ENCODE measurements at regions not wholly inside any gene's neighbourhood (a gene's known extent, or its start where the extent isn't known, plus 50 kb on each side); places are given as distances from the start of the nearest gene placed in this dataset.

DNA sequence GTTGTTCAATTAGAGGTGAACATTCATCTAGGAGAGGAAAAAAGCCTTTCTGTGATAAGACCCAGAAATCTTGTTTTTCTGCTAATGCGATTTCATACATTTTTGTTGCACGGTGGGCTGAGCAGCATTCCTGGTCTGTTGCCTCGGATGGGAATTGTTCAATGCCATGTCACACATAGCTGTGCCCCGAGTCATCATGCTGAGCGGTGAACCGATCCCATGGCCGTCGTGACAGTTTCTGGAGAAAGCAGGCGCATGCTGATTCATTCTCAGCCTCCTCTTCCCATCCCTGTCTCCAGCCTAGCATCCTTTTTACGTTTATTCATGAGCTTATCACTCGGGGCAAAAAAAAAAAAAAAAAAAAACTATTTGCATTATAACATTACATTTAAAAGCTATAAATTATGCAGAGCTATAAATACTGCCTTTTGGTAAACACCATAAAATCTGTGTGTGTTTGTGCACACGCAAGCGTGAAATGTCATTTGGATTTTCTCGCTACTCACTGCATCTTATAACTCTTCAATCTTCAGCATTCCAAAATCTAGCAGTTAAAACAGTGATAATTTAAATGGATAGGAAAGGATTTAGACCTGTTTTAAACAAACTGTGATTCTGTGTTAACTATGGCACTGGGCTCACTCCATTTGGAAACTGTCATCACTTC is 58.9 kb upstream of the IFNGR1 start:
- no peak overlapping the region for H3K4me3 ChIP-seq (ENCODE audit: low read depth, low read length)
- peak; percentile 72 for DNase-seq (ENCODE audit: low read depth)
- TF ChIP-seq, protein P1, sequence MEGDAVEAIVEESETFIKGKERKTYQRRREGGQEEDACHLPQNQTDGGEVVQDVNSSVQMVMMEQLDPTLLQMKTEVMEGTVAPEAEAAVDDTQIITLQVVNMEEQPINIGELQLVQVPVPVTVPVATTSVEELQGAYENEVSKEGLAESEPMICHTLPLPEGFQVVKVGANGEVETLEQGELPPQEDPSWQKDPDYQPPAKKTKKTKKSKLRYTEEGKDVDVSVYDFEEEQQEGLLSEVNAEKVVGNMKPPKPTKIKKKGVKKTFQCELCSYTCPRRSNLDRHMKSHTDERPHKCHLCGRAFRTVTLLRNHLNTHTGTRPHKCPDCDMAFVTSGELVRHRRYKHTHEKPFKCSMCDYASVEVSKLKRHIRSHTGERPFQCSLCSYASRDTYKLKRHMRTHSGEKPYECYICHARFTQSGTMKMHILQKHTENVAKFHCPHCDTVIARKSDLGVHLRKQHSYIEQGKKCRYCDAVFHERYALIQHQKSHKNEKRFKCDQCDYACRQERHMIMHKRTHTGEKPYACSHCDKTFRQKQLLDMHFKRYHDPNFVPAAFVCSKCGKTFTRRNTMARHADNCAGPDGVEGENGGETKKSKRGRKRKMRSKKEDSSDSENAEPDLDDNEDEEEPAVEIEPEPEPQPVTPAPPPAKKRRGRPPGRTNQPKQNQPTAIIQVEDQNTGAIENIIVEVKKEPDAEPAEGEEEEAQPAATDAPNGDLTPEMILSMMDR (conservative IDR thresholded peaks at IDR 0.05; ENCODE audit: low read depth, low read length) = no peak

DNA sequence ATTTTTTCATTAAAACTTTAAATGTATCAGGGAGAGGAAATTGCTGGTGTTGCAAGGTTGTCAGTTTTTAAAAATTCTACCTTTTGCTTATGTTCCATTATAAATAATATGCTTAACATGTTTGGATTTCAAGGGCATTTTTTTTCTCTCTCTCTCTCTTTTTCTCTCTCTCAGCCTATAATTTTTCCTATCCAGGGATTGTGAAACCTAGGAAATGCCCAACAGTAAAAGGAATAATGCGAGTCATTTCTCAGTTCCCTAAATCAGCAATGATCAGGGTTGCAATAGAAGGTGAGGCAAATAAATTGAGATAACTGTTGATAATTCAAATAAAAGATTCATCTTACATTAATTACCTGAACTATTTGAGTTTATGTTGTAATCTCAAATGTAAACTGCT is 53.2 kb upstream of the IFNGR1 start:
- DNase-seq (ENCODE audit: low read depth) = no peak
- TF ChIP-seq, protein P1 (conservative IDR thresholded peaks at IDR 0.05; ENCODE audit: low read depth, low read length) = no peak
- H3K4me3 ChIP-seq (ENCODE audit: low read depth, low read length) = no peak overlapping the region

DNA sequence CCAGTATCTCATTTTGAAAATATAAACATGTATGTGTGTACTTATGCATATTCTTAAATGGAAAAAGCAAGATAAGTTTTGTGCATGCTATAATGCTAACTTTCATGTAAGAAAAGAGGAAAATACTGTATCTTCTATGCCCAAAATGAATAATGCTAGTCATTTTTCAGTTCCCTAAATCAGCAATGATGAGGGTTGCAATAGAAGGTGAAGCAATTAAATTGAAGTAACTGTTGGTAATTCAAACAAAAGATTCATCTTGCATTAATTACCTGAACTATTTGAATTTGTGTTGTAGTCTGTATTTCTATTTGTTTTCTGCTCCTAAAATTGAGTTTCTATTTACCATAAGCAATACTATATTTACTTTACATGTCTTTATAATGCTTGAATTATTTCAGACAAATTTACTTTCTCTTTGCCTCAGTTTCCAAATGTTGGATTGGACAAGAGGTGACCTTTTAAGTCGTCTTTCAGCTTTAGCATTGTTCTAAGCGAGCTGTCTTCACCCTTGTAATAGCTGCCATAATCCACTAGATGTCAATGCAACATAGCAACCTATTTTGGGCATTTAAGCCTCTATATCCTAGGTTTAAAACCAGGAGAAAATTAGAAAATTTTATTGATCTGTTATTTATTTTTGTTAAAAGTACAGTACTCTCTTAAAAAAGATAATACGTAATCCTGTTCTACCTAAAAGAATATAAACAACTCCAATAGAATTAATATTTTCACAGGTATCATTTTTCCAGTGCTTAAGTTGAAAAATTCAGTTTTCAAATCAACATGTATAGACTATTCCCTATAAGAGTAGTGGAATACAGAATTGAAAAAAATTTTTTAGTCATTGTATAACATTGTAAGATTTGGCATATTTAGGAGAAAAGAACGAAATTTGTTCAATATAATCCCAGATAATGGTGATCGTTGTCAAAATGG is 52.3 kb upstream of the IFNGR1 start:
- peak; percentile 20 for DNase-seq (ENCODE audit: low read depth)
- no peak overlapping the region for H3K4me3 ChIP-seq (ENCODE audit: low read depth, low read length)
- TF ChIP-seq, protein P1 (conservative IDR thresholded peaks at IDR 0.05; ENCODE audit: low read depth, low read length) = peak; percentile 93

DNA sequence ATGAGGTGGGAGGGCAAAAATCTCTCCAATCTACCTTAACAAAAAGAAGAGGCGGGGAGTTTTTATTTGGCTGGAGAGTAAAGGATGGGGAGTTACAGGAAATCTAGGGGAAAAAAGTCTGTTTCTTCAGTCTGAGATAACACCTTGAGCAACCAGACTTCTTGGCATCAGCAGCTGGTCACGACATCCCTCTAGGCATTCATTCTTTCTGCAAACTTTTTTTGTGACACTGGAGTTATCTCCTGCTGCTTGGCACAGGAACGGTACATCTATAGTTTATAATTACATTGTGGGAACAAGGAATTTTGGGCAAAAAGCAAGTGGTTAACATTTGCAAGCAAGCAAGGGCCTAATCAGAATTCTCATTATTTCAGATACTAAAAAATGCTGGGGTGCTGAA is 50.6 kb upstream of the IFNGR1 start:
- no peak for DNase-seq (ENCODE audit: low read depth)
- TF ChIP-seq, protein P1 (conservative IDR thresholded peaks at IDR 0.05; ENCODE audit: low read depth, low read length) = no peak
- H3K4me3 ChIP-seq (ENCODE audit: low read depth, low read length) = no peak overlapping the region

DNA sequence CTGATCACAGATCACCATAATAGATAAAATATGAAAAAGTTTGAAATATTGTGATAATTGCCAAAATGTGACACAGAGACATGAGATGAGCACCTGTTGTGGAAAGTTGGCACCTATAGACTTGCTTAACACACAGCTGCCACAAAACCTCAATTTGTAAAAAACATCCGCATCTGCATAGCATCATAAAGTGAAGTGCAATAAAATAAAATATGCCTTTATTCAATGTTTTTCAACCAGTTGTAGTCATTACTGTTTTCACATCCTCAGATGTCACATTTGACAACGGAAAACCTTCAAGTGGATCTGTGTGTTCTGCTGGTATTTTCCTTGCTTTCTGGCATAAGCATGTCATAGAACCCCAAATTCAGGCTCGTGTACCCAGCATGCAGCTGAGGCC is 50.2 kb upstream of the IFNGR1 start:
- TF ChIP-seq, protein P1 (conservative IDR thresholded peaks at IDR 0.05; ENCODE audit: low read depth, low read length) = no peak
- H3K4me3 ChIP-seq (ENCODE audit: low read depth, low read length) = no peak overlapping the region
- no peak for DNase-seq (ENCODE audit: low read depth)
